Glutamatergic neuron (in vitro differentiated cells): ENCODE measurements at regions not wholly inside any gene's neighbourhood (a gene's known extent, or its start where the extent isn't known, plus 50 kb on each side); places are given as distances from the start of the nearest gene placed in this dataset.

Experiments
- DNase-seq: peaks from one replicate; pipeline ENCODE4 v3.0.0; 2022
- H3K27ac Mint-ChIP-seq: one replicate; pipeline ENCODE4 v1.8.0; 2020; ENCODE audit warnings: mild to moderate bottlenecking, mixed read lengths, inconsistent platforms; ENCODE audit not compliant: unreplicated experiment
- H3K27me3 Mint-ChIP-seq: one replicate; pipeline ENCODE4 v1.8.0; 2020; ENCODE audit warnings: mild to moderate bottlenecking, moderate library complexity, mixed read lengths, inconsistent platforms; ENCODE audit not compliant: unreplicated experiment
- H3K36me3 Mint-ChIP-seq: one replicate; pipeline ENCODE4 v1.8.0; 2020; ENCODE audit warnings: mild to moderate bottlenecking, mixed read lengths, inconsistent platforms; ENCODE audit not compliant: unreplicated experiment
- H3K4me1 Mint-ChIP-seq: one replicate; pipeline ENCODE4 v1.8.0; 2020; ENCODE audit warnings: mild to moderate bottlenecking, low read depth, mixed read lengths, inconsistent platforms; ENCODE audit not compliant: unreplicated experiment
- H3K4me3 Mint-ChIP-seq: one replicate; pipeline ENCODE4 v1.8.0; 2020; ENCODE audit warnings: mild to moderate bottlenecking, mixed read lengths, inconsistent platforms; ENCODE audit not compliant: unreplicated experiment
- H3K9me3 Mint-ChIP-seq: one replicate; pipeline ENCODE4 v1.8.0; 2020; ENCODE audit warnings: mild to moderate bottlenecking, moderate library complexity, mixed read lengths, inconsistent platforms; ENCODE audit not compliant: unreplicated experiment
- CTCF ChIP-seq: fragments of 200-600 bp; sonication (generic); IDR thresholded peaks from one replicate; pipeline ENCODE4 v1.5.0; 2021; ENCODE audit not compliant: partially characterized antibody, unreplicated experiment

GRCh38 chr10:64007157-64007556 lies 486.0 kb downstream of the REEP3 start:
- no peak for TF ChIP-seq CTCF
- peaks cover 18% of the 10 kb centered on the region for H3K36me3 Mint-ChIP-seq
- H3K9me3 Mint-ChIP-seq, result peaks cover 13% of the 10 kb centered on the region
- no peak for DNase-seq
- H3K4me1 Mint-ChIP-seq, result peaks cover 27% of the 10 kb centered on the region
- peaks cover 6% of the 10 kb centered on the region for H3K27me3 Mint-ChIP-seq
- no peak overlapping the region for H3K27ac Mint-ChIP-seq
- no peak overlapping the region for H3K4me3 Mint-ChIP-seq

- peak overlapping the region; percentile 16 for H3K4me3 Mint-ChIP-seq
- peaks cover 5% of the 10 kb centered on the region for H3K27me3 Mint-ChIP-seq
- DNase-seq, result no peak
- peaks cover 34% of the 10 kb centered on the region for H3K4me1 Mint-ChIP-seq
- H3K9me3 Mint-ChIP-seq, result peaks cover 12% of the 10 kb centered on the region
- peaks cover 18% of the 10 kb centered on the region for H3K36me3 Mint-ChIP-seq
- TF ChIP-seq CTCF, result no peak
- H3K27ac Mint-ChIP-seq, result peak overlapping the region; percentile 65
These were observed 489.5 kb downstream of the REEP3 start for GRCh38 chr10:64010711-64011110.

GRCh38 chr10:64011912-64012714 lies 490.9 kb downstream of the REEP3 start:
- peaks cover 5% of the 10 kb centered on the region for H3K27me3 Mint-ChIP-seq
- peaks cover 34% of the 10 kb centered on the region for H3K4me1 Mint-ChIP-seq
- peak; percentile 36 for DNase-seq
- peak overlapping the region; percentile 71 for H3K4me3 Mint-ChIP-seq
- peak overlapping the region; percentile 93 for H3K27ac Mint-ChIP-seq
- H3K36me3 Mint-ChIP-seq, result peaks cover 10% of the 10 kb centered on the region
- H3K9me3 Mint-ChIP-seq, result peaks cover 10% of the 10 kb centered on the region
- no peak for TF ChIP-seq CTCF

DNA sequence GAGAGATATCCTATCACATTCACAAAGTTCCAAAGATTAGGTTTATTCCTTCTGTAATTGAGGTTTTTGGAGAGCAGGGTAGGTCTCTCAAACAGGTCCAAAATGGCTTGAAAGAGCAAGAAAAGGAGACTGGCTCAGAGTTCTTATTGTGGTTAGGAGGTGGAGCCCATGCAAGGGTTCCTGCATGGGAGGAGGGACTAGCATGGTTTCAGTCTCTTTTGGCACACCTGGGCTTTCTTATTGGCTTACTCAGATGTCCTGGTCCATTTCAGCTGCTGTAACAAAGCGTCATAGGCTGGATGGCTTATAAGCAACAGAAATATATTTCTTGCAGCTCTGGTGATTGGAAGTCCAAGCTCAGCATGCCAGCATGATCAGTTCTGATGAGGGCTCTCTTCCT lies 493.1 kb downstream of the REEP3 start:
- Mint-ChIP-seq H3K4me3 (no peak overlapping the region), H3K27ac (peak overlapping the region; percentile 33)
- DNase-seq, result no peak

More for the DNA sequence above, 493.1 kb downstream of the REEP3 start:
- peaks cover 5% of the 10 kb centered on the region for H3K27me3 Mint-ChIP-seq
- peaks cover 34% of the 10 kb centered on the region for H3K4me1 Mint-ChIP-seq
- no peak for TF ChIP-seq CTCF
- H3K36me3 Mint-ChIP-seq, result peaks cover 6% of the 10 kb centered on the region
- H3K9me3 Mint-ChIP-seq, result peaks cover 12% of the 10 kb centered on the region
